K562 (cell line): ENCODE measurements at regions not wholly inside any gene's neighbourhood (a gene's known extent, or its start where the extent isn't known, plus 50 kb on each side); places are given as distances from the start of the nearest gene placed in this dataset.

Source experiments
- ATAC-seq: fragments of 200-7000 bp; cut with Tn5 transposase; 3 replicates; pipeline ENCODE4 v1.9.1; 2020; ENCODE audit warnings: moderate library complexity
- BruUV-seq: library from RNA; stranded (reverse); fragments of 400-500 nt; replicated peaks from 2 replicates; lab custom pipeline; 2021; lab: Mats Ljungman, UMichigan
- CTCF ChIA-PET: fragments of 300-600 bp; formaldehyde crosslinking; extraction: SDS; loops from one replicate; lab custom pipeline; 2021; ENCODE audit warnings: low intra/inter-chr PET ratio; lab: Yijun Ruan, JAX
- POLR2A ChIA-PET: fragments of 300-600, 350-650 bp; sonication (Branson Sonifier 250); formaldehyde crosslinking; extraction: SDS; loops from one replicate; lab custom pipeline; 2021; ENCODE audit warnings: antibody characterized with exemption, inconsistent platforms; lab: Yijun Ruan, JAX
- DNase-seq, 4 experiments: peaks; one replicate each; pipeline versions ENCODE4 v3.0.0 to v3.0.0-alpha.2; 2011 to 2018; ENCODE audit warnings: low spot score in 3 of 4, mixed read lengths in 3 of 4; ENCODE audit errors: extremely low read depth in 1 of 4
- FAIRE-seq: peaks from 2 replicates; lab custom pipeline; 2011; peaks lifted over from hg19 to GRCh38; lab: Jason Lieb, UNC
- H2AFZ ChIP-seq: 2 replicates; pipeline ENCODE4 v1.6.0; 2011; ENCODE audit warnings: low read depth, low read length, control low read depth, inconsistent platforms
- H3K27ac ChIP-seq: fragments of 200-600 bp; 3 replicates; pipeline ENCODE4 v1.8.0; 2011; ENCODE audit warnings: low read depth, mild to moderate bottlenecking, control low read depth, inconsistent platforms, low read length, moderate library complexity, mixed read lengths; ENCODE audit errors: extremely low read depth
- H3K27me3 ChIP-seq, 2 experiments: fragments of 300-600 bp in 1 of 2; 2 replicates in 1 of 2; 3 replicates in 1 of 2; pipeline versions ENCODE4 v1.6.0 to v1.8.0; 2011; ENCODE audit warnings: inconsistent platforms in 2 of 2, low read length in 2 of 2, mild to moderate bottlenecking in 1 of 2, mixed read lengths in 1 of 2, moderate library complexity in 1 of 2; ENCODE audit not compliant: control insufficient read depth in 2 of 2, insufficient read depth in 2 of 2
- H3K36me3 ChIP-seq: fragments of 300-600 bp; 3 replicates; pipeline ENCODE4 v1.8.0; 2011; ENCODE audit warnings: mild to moderate bottlenecking, low read length, inconsistent platforms; ENCODE audit not compliant: control insufficient read depth, insufficient read depth
- H3K4me1 ChIP-seq, 2 experiments: fragments of 200-600 bp in 1 of 2; replicated peaks in 1 of 2; 2 replicates in 1 of 2; 3 replicates in 1 of 2; pipeline versions ENCODE4 v1.5.1 to v1.8.0; 2011; ENCODE audit warnings: inconsistent platforms in 2 of 2, low read length in 2 of 2, mild to moderate bottlenecking in 1 of 2, mixed read lengths in 1 of 2, moderate library complexity in 1 of 2; ENCODE audit not compliant: control insufficient read depth in 2 of 2, insufficient read depth in 2 of 2
- H3K4me2 ChIP-seq: 2 replicates; pipeline ENCODE4 v1.6.1; 2011; ENCODE audit warnings: low read length, control low read depth, inconsistent platforms, mixed read lengths; ENCODE audit not compliant: insufficient read depth
- H3K4me3 ChIP-seq: fragments of 200-600 bp; sonication (generic), shearing (Covaris generic); 2 replicates; pipeline ENCODE4 v1.5.1; 2016; ENCODE audit warnings: control low read depth, inconsistent platforms
- H3K79me2 ChIP-seq: fragments of 200-600 bp; 3 replicates; pipeline ENCODE4 v1.8.0; 2011; ENCODE audit warnings: low read length, inconsistent platforms; ENCODE audit not compliant: control insufficient read depth, insufficient read depth
- H3K9ac ChIP-seq, 2 experiments: 2 replicates each; pipeline versions ENCODE4 v1.6.0 to v1.6.1; 2011; ENCODE audit warnings: low read depth in 2 of 2, low read length in 2 of 2, control low read depth in 1 of 2, inconsistent platforms in 1 of 2, mild to moderate bottlenecking in 1 of 2, mixed read lengths in 1 of 2; ENCODE audit not compliant: insufficient read depth in 1 of 2
- H3K9me1 ChIP-seq: one replicate; pipeline ENCODE4 v1.6.0; 2011; ENCODE audit warnings: inconsistent platforms, mild to moderate bottlenecking, low read length, moderate library complexity; ENCODE audit not compliant: control insufficient read depth, insufficient read depth
- H3K9me3 ChIP-seq: replicated peaks from 2 replicates; pipeline ENCODE4 v1.5.1; 2011; ENCODE audit warnings: low read depth, low read length, inconsistent platforms; ENCODE audit not compliant: control insufficient read depth, insufficient read depth
- H4K20me1 ChIP-seq: replicated peaks from 2 replicates; pipeline ENCODE4 v1.6.1; 2011; ENCODE audit warnings: low read length, inconsistent platforms, mixed read lengths; ENCODE audit not compliant: control insufficient read depth, insufficient read depth
- SRSF1 ChIP-seq: fragments of 200-400 bp; formaldehyde crosslinking; IDR thresholded peaks from 2 replicates; pipeline ENCODE4 v1.6.1; 2017; ENCODE audit warnings: mild to moderate bottlenecking, low read depth, low read length, moderate library complexity
- ZNF398 ChIP-seq: fragments of 250-450 bp; sonication (Bioruptor Pico); IDR thresholded peaks from 2 replicates; pipeline ENCODE4 v1.8.0; 2021; ENCODE audit warnings: moderate library complexity, mild to moderate bottlenecking, inconsistent platforms
- WGBS: fragments of 100-300 bp; shearing (Covaris generic); methylation state at CpG from one replicate; pipeline ENCODE4 v1.1.6; 2016; ENCODE audit warnings: low coverage, mixed read lengths; ENCODE audit not compliant: insufficient coverage; ENCODE audit errors: missing lambda C conversion rate; 5-methylcytosine and 5-hydroxymethylcytosine counted together
- in situ Hi-C: fragments of 300-500 bp; cut with MboI; formaldehyde crosslinking; loops from 4 replicates; pipeline ENCODE4 v1.15.0; 2018; ENCODE audit warnings: inconsistent platforms, mixed read lengths
- intact Hi-C: fragments of 100-400 bp; cut with micrococcal nuclease; formaldehyde crosslinking; loops from 2 replicates; pipeline ENCODE4 v1.14.2; 2022
- TF ChIP-seq, protein P1 (sequence below): sonication (generic); formaldehyde crosslinking; IDR thresholded peaks from 2 replicates; pipeline ENCODE4 v1.8.1; 2023; ENCODE audit warnings: mild to moderate bottlenecking, missing genetic modification reagents, moderate library complexity
- TF ChIP-seq, protein P2 (sequence below): fragments of 450-650 bp; formaldehyde crosslinking; IDR thresholded peaks from 2 replicates; pipeline ENCODE4 v1.4.0; 2022; ENCODE audit warnings: missing genetic modification characterization

DNA sequence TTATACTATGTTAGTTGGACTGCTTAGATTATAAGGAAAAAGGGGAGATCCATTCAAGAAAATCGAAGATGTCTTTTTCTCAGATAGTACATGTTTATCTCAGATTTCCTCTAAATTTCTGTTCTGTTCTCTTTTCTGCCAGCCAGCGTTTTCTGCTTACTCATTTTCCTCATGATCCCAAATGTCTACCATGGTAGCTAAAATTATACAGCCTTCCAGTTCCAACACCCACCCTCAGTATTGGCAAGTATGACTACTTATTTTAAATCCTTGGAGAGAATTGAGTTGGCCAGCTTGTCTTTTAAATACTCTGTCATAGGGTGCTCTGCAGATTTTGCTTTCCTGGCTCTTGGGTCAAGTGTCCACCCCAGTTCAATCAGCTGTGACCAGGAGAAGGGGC lies 95.7 kb upstream of the PLXNA2 start:
- no peak for FAIRE-seq
- Histone ChIP-seq H3K9ac (no peak overlapping the region), H3K79me2 (no peaks in the 10 kb centered on the region), H3K4me3 (no peak overlapping the region), H3K9me1 (no peaks in the 10 kb centered on the region), H2AFZ (no peak overlapping the region), H3K4me1 (no peaks in the 10 kb centered on the region), H3K4me2 (no peak overlapping the region), H3K27ac (no peak overlapping the region), H3K9me3 (no peaks in the 10 kb centered on the region), H4K20me1 (no peaks in the 10 kb centered on the region), H3K27me3 (no peaks in the 10 kb centered on the region; a peak in 2 of 5 replicates), H3K36me3 (no peaks in the 10 kb centered on the region)
- intact Hi-C loops = no loop called here
- CTCF ChIA-PET = no interaction called here
- POLR2A ChIA-PET = no interaction called here
- WGBS = 0% methylated on average over 2 of the region's 2 CpGs
- no peak for DNase-seq
- no TSS peak for BruUV-seq
- ATAC-seq = no peak
- TF ChIP-seq, protein P1, sequence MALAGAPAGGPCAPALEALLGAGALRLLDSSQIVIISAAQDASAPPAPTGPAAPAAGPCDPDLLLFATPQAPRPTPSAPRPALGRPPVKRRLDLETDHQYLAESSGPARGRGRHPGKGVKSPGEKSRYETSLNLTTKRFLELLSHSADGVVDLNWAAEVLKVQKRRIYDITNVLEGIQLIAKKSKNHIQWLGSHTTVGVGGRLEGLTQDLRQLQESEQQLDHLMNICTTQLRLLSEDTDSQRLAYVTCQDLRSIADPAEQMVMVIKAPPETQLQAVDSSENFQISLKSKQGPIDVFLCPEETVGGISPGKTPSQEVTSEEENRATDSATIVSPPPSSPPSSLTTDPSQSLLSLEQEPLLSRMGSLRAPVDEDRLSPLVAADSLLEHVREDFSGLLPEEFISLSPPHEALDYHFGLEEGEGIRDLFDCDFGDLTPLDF (CRISPR knock-in tag) = no peak
- TF ChIP-seq SRSF1 (no peak), ZNF398 (CRISPR knock-in tag) (no peak)
- TF ChIP-seq, protein P2, sequence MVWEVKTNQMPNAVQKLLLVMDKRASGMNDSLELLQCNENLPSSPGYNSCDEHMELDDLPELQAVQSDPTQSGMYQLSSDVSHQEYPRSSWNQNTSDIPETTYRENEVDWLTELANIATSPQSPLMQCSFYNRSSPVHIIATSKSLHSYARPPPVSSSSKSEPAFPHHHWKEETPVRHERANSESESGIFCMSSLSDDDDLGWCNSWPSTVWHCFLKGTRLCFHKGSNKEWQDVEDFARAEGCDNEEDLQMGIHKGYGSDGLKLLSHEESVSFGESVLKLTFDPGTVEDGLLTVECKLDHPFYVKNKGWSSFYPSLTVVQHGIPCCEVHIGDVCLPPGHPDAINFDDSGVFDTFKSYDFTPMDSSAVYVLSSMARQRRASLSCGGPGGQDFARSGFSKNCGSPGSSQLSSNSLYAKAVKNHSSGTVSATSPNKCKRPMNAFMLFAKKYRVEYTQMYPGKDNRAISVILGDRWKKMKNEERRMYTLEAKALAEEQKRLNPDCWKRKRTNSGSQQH (CRISPR knock-in tag) = no peak
- in situ Hi-C loops = no loop called here
